ENCODE measurements at regions not wholly inside any gene's neighbourhood (a gene's known extent, or its start where the extent isn't known, plus 50 kb on each side); places are given as distances from the start of the nearest gene placed in this dataset.

DNA sequence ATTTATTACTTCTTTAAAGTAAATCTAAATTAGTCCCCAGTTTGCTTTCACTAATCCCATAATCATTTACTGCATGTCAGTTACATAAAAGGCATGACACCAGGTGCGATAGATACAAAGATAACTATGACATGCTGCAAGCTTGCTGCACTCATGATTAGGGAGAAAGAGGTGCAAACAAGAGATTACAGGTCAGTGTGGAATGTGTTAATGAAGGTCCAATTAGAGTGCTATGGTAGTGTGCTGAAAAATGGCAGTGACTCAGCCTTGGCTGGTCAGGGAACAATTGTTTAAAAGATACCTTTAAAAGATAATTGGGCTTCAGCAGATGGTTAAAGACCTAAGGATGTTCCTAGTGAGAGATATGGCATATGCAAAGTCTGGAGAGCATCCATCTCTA is 352.6 kb upstream of the TGFBR2 start:
- CTCF ChIA-PET, result no interaction called here
- POLR2A ChIA-PET, result no interaction called here

DNA sequence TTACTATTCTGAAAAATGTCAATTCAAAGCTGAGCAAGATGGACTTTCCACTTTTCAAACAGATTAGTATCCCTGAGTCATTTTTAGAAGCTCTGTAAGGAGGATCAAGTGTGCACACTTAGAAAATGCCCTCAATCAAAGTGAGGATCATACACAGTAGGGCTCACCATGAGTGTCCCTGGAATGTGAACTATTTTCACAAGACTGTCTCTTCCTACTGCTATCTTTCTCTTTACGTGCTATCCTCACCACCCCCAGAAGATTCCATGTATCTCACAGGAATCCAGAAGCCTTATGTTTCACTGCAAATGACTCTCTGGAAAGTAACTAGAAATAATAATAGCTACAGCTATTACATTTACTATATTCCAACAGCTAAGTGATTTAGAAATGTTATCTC is 349.9 kb upstream of the TGFBR2 start:
- ChIA-PET POLR2A (no interaction called here), CTCF (no interaction called here)

- ChIA-PET POLR2A (no interaction called here), CTCF (no interaction called here)
Measured at GRCh38 chr3:30258426-30259392, 347.7 kb upstream of the TGFBR2 start.

GRCh38 chr3:30259730-30260129 is 346.7 kb upstream of the TGFBR2 start:
- CTCF ChIA-PET, result no interaction called here
- POLR2A ChIA-PET, result no interaction called here

DNA sequence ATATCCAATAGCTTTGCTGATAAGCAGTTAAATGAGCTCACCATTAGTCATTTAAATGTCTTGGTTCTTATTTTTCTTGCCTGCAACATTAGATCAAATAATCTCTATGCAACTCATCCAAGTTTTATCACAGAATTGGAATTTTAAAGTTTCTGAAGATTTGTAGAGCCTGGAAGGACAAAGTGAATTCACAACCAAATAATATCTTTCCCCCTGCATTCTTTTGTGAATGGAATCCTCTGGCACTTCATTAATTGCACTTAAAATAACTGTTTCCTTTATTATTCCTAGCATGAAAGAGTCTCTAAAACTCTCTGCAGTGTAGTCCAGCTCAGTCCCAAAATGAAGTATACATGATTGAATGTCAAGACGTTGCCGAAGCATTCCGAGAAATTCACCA is 345.6 kb upstream of the TGFBR2 start:
- ChIA-PET POLR2A (no interaction called here), CTCF (no interaction called here)

GRCh38 chr3:30263238-30263924 is 343.0 kb upstream of the TGFBR2 start:
- POLR2A ChIA-PET, result no interaction called here

DNA sequence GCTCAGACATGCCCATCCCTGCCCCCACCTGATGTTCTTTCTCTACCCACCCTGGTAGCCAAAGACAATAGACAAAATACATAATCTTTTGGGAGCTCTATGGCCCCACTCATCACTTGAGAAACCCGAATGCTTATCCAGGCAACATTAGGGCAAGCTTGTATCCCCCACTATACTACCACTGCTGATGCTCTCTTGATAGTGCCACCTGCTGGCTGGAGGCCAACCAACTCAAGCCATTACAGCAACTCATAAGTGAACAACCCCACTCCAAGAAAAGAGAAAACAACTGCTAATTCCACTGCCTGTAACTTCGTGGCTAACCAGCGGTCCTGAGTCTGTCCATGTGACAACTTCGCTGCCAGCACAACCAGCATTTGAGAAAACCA is 342.5 kb upstream of the TGFBR2 start:
- ChIA-PET POLR2A (no interaction called here), CTCF (no interaction called here)

More at GRCh38 chr3:30263238-30263924, 343.0 kb upstream of the TGFBR2 start:
- CTCF ChIA-PET, result no interaction called here

DNA sequence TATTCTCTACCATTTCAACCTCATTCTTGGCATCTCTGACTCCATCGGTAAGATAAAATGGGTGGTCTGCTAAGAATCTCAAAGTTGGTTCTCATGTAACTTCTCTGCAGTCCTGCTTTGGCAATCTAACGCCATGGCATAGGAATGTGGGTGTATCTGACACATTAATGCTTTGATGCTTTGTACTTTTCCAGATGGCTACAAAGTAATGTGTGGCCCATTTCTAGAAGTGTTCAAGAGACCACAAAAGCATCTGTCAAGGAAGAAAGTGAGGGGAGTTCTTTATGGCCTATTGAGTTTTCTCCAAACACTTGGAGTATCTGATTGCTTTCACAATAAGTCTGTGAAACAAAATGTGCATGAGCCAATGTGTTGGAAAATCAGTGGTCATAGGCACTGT is 339.9 kb upstream of the TGFBR2 start:
- ChIA-PET POLR2A (no interaction called here), CTCF (no interaction called here)

GRCh38 chr3:30268288-30268687 is 338.1 kb upstream of the TGFBR2 start:
- ChIA-PET POLR2A (no interaction called here), CTCF (no interaction called here)

DNA sequence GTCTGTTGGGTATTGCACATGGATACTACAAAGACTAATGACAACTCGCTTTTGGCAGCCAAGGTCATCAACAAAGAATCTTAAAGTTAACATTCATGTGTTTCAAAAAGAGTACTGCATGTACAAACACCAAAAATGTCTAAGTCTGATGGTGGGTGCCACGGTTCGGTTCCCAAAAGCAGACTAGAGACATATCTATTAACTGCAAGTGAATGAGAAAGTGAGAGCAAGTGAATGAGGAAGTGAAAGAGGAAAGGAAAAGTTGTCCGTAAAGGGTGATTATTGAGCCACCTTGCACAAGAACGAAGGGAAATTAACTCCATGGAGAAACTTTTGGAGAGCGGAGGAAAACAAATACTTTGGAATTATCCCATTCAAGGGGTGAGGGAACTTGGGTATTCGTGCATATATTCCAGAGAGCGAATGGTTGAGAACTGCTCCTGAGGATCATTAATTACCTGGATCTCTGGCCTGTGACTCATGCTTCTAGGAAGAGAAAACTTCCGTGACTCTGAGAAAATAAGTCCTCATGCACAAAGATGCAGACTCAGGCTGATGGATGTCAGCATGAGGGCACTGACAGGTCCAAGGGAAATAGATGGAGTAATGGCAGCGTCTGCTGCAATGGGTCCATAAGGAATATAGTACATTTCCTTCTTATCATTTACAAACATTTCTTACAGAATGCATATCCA is 336.5 kb upstream of the TGFBR2 start:
- ChIA-PET POLR2A (no interaction called here), CTCF (no interaction called here)

GRCh38 chr3:30271781-30272180 is 334.6 kb upstream of the TGFBR2 start:
- ChIA-PET POLR2A (no interaction called here), CTCF (interaction anchor here (0.6 kb wide), 1 partner anchor 11 kb away, joined by 3 read pairs; no protein-coding TSS in a partner anchor)

GRCh38 chr3:30273304-30274072 is 332.9 kb upstream of the TGFBR2 start:
- CTCF ChIA-PET, result interaction anchor here (0.7 kb wide), 1 partner anchor 34 kb away, joined by 3 read pairs; no protein-coding TSS in a partner anchor
- POLR2A ChIA-PET, result no interaction called here

- POLR2A ChIA-PET, result no interaction called here
Measured at GRCh38 chr3:30277494-30277893, 328.9 kb upstream of the TGFBR2 start.

GRCh38 chr3:30281526-30281925 is 324.9 kb upstream of the TGFBR2 start:
- ChIA-PET CTCF (no interaction called here), POLR2A (no interaction called here)

More at GRCh38 chr3:30277494-30277893, 328.9 kb upstream of the TGFBR2 start:
- CTCF ChIA-PET, result no interaction called here

DNA sequence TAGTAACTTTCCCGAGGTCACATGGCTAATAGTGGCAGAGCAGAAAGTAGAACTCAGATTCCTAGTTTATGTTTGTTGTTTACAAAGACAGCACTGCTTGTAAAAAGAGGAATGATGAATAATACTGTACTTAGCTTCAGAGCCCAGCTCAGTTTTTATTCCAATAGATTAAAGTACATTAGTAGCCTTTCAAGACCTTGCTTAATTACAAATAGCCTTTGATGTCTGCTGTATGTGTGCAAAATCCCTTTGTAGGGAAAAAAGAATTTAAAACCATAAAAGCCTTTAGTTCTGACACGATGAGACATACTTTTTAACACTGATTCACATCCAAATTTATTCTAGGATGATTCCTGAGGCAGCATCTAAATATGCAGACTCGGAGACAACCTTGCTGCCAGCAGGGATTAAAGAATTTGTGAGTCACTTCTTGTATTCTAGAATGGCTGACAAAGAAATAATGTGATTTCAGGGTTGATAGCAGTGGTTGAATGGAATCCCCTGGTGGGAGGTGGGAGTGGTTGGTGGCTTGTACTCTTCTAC is 324.2 kb upstream of the TGFBR2 start:
- ChIA-PET POLR2A (no interaction called here), CTCF (no interaction called here)

- ChIA-PET POLR2A (no interaction called here), CTCF (no interaction called here)
Measured at GRCh38 chr3:30285188-30286006, 321.0 kb upstream of the TGFBR2 start.

- CTCF ChIA-PET, result no interaction called here
- POLR2A ChIA-PET, result no interaction called here
Measured at GRCh38 chr3:30286007-30286669, 320.3 kb upstream of the TGFBR2 start.

- ChIA-PET CTCF (no interaction called here), POLR2A (no interaction called here)
Measured at GRCh38 chr3:30286811-30287210, 319.6 kb upstream of the TGFBR2 start.

DNA sequence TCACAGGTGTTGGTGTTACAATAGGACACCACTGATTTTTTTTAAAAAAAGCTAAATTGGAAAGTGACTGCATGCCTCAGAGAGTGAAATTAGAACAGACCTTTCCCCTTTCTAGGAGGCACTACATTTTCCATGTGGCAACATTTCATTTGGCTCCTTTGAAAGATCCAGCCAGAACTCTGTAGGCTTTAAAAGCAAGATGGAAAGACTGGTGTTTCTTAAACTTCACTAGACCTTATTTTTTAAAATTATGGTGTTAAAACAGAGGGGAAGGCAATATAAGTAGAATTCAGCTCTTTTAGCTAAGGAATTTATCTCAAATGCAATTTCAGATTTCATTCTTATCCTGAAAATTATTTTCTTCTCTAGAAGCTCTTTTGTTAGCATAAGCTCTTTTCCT is 317.6 kb upstream of the TGFBR2 start:
- CTCF ChIA-PET, result no interaction called here
- POLR2A ChIA-PET, result no interaction called here
